ENCODE measurements at regions not wholly inside any gene's neighbourhood (a gene's known extent, or its start where the extent isn't known, plus 50 kb on each side); places are given as distances from the start of the nearest gene placed in this dataset.

DNA sequence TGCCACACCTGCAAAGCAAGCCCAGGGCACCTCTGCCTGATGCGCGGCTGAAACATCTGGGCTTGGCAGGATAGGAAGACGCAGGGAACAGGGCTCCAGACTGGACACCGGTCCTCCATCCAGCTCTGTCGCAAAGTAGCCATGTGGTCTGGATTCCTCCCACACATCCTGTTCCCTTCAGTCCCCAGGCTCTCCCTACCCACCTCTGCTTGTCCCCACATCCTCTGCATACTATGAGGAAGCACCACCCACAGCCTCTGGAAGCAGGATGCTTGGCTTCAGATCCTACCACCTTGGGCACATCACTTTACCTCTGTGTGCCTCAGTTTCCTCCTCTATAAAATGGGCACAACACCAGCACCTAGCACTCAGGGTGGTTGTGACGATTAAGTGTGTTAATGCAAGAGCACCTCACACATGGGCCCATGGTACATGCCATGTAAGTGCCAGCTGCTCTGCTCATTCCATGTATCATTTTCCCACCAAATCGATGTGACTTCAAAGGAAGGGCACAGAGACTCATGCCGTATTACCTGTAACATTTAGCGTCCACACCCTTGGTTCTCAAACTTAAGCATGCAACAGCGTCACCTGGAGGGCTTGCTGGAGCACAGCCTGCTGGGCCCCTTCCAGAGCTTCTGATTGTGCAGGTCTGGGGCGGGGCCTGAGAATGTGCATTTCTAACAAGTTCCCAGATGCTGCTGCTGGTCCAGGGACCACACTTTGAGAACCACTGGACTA is 138.6 kb upstream of the SDK2 start:
- H3K27ac Mint-ChIP-seq = no peak overlapping the region
- ChIA-PET CTCF (ENCODE audit: partially characterized antibody) (interaction anchor here (2.1 kb wide), 1 partner anchor 354 kb away, joined by 10 read pairs; no protein-coding TSS in a partner anchor), POLR2A (ENCODE audit: partially characterized antibody) (interaction anchor here (1.3 kb wide), 1 partner anchor 45 kb away, joined by 5 read pairs; no protein-coding TSS in a partner anchor)
- DNase-seq = no peak
- no peaks in the 10 kb centered on the region for H3K4me1 ChIP-seq (ENCODE audit: insufficient read depth, low read length)
- H3K36me3 Mint-ChIP-seq = no peaks in the 10 kb centered on the region
- H3K4me3 ChIP-seq (ENCODE audit: low read length in 2 of 2) = no peak overlapping the region
- peaks cover 0 to 11% (median 6%) of the 10 kb centered on the region in 4 donors for H3K4me1 Mint-ChIP-seq
- intact Hi-C loops (cut with micrococcal nuclease) = loop anchor here (1.0 kb wide), 1 partner anchor 354 kb away; no protein-coding TSS in a partner anchor
- no peaks in the 10 kb centered on the region for H3K27me3 ChIP-seq (ENCODE audit: insufficient read depth, low read length)
- H3K4me3 Mint-ChIP-seq = peak overlapping the region in 1 of 8 donors; percentile 51
- H3K27ac ChIP-seq (ENCODE audit: low read depth, low read length) = no peak overlapping the region
- no peaks in the 10 kb centered on the region for H3K36me3 ChIP-seq (ENCODE audit: insufficient read depth, low read length)
- H3K9me3 Mint-ChIP-seq = no peaks in the 10 kb centered on the region
- peaks cover 3 to 9% of the 10 kb centered on the region in 2 donors for H3K27me3 Mint-ChIP-seq
- no peaks in the 10 kb centered on the region for H3K9me3 ChIP-seq (ENCODE audit: control insufficient read depth in 1 of 2, low read length in 2 of 2)

DNA sequence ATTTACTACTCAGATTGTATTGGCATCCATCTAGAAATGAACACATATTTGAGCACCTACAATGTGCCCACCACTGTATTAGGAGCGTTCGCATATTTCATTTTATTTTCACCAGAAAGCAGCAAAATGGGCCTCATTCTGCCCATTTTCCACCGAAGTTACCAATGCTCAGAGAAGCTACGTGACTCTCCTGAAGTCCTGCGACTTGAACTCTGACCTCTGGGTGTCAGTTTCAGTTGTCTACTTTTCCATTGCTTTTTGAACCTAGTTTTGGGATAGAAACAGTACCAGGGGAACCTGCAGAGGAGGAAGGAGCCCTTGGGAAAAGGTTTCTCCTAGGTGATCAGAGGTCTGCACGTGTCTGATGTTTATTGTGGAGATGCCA is 139.1 kb upstream of the SDK2 start:
- Histone ChIP-seq H3K4me1 (ENCODE audit: insufficient read depth, low read length) (no peaks in the 10 kb centered on the region), H3K4me3 (ENCODE audit: low read length in 2 of 2) (no peak overlapping the region), H3K9me3 (ENCODE audit: control insufficient read depth in 1 of 2, low read length in 2 of 2) (no peaks in the 10 kb centered on the region), H3K27ac (ENCODE audit: low read depth, low read length) (no peak overlapping the region), H3K36me3 (ENCODE audit: insufficient read depth, low read length) (no peaks in the 10 kb centered on the region), H3K27me3 (ENCODE audit: insufficient read depth, low read length) (no peaks in the 10 kb centered on the region)
- peaks cover 0 to 11% (median 6%) of the 10 kb centered on the region in 4 donors for H3K4me1 Mint-ChIP-seq
- ChIA-PET CTCF (ENCODE audit: partially characterized antibody) (interaction anchor here (0.8 to 2.1 kb wide), 2 partner anchors 132 to 354 kb away, joined by 3 to 10 read pairs; no protein-coding TSS in a partner anchor), POLR2A (ENCODE audit: partially characterized antibody) (no interaction called here)
- H3K36me3 Mint-ChIP-seq = no peaks in the 10 kb centered on the region
- H3K27ac Mint-ChIP-seq = no peak overlapping the region
- DNase-seq = no peak
- no peak overlapping the region for H3K4me3 Mint-ChIP-seq
- peaks cover 3 to 9% of the 10 kb centered on the region in 2 donors for H3K27me3 Mint-ChIP-seq
- H3K9me3 Mint-ChIP-seq = no peaks in the 10 kb centered on the region
- intact Hi-C loops (cut with micrococcal nuclease) = loop anchor here (1.0 kb wide), 1 partner anchor 354 kb away; no protein-coding TSS in a partner anchor

DNA sequence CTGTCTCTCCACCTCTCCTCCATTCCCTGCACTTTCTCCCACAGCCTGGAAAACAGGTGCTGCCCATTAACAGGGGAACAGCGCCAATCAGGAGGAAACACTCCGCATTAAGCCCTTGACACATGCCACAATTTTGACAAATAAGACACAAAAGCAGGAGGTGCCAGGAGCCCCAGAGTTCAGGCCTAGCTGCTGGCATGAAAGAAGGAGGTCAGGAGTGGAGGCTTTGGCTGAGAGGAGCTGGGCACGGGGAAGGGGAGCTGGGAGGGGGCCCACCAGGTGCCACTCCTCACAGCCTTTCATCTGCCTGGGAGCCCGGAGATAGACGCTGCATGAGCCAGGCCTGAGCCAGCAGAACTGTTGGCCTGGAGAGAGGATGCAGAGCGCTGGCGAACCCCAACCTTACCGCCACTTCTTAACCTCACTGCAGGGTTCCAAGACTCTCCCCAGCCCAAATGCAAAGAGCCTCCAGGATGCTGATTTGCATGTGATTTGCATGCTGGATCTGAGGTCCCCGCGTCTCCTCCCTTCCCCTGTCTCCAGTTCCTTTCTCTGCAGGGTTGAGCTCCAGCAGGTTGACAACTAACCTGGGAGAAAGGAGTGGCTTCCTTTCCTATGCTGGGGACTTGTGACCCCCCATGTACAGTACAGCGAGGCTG is 139.8 kb upstream of the SDK2 start:
- H3K4me3 ChIP-seq (ENCODE audit: low read length in 2 of 2) = no peak overlapping the region
- no peak overlapping the region for H3K27ac ChIP-seq (ENCODE audit: low read depth, low read length)
- no peaks in the 10 kb centered on the region for H3K27me3 ChIP-seq (ENCODE audit: insufficient read depth, low read length)
- Mint-ChIP-seq H3K27me3 (peaks cover 3 to 10% of the 10 kb centered on the region in 2 donors), H3K4me3 (no peak overlapping the region), H3K27ac (no peak overlapping the region), H3K9me3 (no peaks in the 10 kb centered on the region), H3K36me3 (no peaks in the 10 kb centered on the region), H3K4me1 (peaks cover 0 to 11% (median 6%) of the 10 kb centered on the region in 4 donors)
- intact Hi-C loops (cut with micrococcal nuclease) = loop anchor here (1.0 kb wide), 1 partner anchor 355 kb away; no protein-coding TSS in a partner anchor
- ChIA-PET CTCF (ENCODE audit: partially characterized antibody) (interaction anchor here (0.8 kb wide), 1 partner anchor 133 kb away, joined by 3 read pairs; no protein-coding TSS in a partner anchor), POLR2A (ENCODE audit: partially characterized antibody) (no interaction called here)
- DNase-seq = no peak
- no peaks in the 10 kb centered on the region for H3K36me3 ChIP-seq (ENCODE audit: insufficient read depth, low read length)
- no peaks in the 10 kb centered on the region for H3K9me3 ChIP-seq (ENCODE audit: control insufficient read depth in 1 of 2, low read length in 2 of 2)
- H3K4me1 ChIP-seq (ENCODE audit: insufficient read depth, low read length) = no peaks in the 10 kb centered on the region

DNA sequence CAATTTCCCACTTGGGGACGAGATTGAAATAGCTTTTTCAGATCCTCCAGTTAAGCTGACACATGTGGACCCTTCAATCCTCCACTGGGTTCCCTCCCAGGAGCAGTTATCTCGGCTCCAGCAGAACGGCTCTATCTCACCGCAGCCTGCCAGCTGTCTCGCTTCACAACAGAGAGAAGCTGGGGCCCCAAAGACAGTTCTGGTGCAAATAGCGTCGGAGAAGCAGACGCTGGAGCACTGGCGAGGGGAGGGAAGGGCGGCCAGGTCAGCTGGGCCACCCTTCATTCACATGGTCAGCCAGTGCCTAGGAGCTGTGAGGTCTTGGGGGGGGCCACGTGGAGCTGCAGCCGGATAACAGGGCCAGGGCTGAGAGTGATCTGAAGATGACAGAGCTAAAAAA is 141.3 kb upstream of the SDK2 start:
- ChIA-PET POLR2A (ENCODE audit: partially characterized antibody) (no interaction called here), CTCF (ENCODE audit: partially characterized antibody) (interaction anchor here (1.6 kb wide), 1 partner anchor 10 kb away, joined by 3 read pairs; no protein-coding TSS in a partner anchor)
- Mint-ChIP-seq H3K4me3 (no peak overlapping the region), H3K27me3 (peaks cover 3 to 12% of the 10 kb centered on the region in 2 donors), H3K27ac (no peak overlapping the region), H3K9me3 (no peaks in the 10 kb centered on the region), H3K36me3 (no peaks in the 10 kb centered on the region), H3K4me1 (peaks cover 0 to 11% (median 6%) of the 10 kb centered on the region in 4 donors)
- H3K4me1 ChIP-seq (ENCODE audit: insufficient read depth, low read length) = no peaks in the 10 kb centered on the region
- H3K27me3 ChIP-seq (ENCODE audit: insufficient read depth, low read length) = no peaks in the 10 kb centered on the region
- H3K36me3 ChIP-seq (ENCODE audit: insufficient read depth, low read length) = no peaks in the 10 kb centered on the region
- no peak overlapping the region for H3K27ac ChIP-seq (ENCODE audit: low read depth, low read length)
- H3K4me3 ChIP-seq (ENCODE audit: low read length in 2 of 2) = no peak overlapping the region
- DNase-seq = no peak
- no peaks in the 10 kb centered on the region for H3K9me3 ChIP-seq (ENCODE audit: control insufficient read depth in 1 of 2, low read length in 2 of 2)
- intact Hi-C loops (cut with micrococcal nuclease) = no loop called here

DNA sequence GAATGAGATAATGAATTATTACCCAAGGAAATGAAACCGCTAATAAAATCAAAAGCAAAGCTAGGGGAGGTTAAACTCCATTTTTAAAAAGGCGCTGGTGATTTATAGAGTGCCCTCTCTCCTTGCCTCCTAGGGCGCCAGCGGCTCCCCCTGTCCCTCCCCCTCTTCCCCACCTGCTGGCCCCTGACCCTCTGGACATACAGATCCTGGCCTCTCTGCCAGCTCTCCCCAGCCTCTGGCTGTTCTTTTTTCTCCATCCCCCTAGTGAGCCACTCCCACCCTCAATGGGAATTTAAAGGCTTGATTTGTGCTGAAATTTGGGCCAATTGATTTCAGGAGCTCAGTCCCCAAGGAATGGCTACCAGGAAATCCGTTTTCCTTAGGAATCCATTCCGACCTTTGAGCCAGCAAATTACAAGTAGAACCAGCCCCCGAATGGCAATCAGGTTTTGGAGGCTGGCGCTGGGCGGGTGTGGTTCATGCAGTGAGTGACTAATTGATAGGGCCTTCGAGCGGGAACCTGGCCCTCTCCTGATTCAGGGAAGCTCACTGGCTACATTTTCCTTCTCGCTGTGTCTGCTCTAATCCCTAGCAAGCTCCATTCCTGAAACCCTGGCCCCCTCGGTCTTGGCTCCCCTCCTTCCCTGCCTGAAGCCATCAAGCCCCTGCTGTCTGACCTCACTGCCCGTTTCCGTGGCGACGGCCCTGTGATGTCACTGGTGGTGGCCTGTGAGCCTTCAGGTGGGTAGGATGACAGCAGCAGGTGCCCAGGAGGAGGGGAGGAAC is 141.9 kb upstream of the SDK2 start:
- POLR2A ChIA-PET (ENCODE audit: partially characterized antibody) = no interaction called here

DNA sequence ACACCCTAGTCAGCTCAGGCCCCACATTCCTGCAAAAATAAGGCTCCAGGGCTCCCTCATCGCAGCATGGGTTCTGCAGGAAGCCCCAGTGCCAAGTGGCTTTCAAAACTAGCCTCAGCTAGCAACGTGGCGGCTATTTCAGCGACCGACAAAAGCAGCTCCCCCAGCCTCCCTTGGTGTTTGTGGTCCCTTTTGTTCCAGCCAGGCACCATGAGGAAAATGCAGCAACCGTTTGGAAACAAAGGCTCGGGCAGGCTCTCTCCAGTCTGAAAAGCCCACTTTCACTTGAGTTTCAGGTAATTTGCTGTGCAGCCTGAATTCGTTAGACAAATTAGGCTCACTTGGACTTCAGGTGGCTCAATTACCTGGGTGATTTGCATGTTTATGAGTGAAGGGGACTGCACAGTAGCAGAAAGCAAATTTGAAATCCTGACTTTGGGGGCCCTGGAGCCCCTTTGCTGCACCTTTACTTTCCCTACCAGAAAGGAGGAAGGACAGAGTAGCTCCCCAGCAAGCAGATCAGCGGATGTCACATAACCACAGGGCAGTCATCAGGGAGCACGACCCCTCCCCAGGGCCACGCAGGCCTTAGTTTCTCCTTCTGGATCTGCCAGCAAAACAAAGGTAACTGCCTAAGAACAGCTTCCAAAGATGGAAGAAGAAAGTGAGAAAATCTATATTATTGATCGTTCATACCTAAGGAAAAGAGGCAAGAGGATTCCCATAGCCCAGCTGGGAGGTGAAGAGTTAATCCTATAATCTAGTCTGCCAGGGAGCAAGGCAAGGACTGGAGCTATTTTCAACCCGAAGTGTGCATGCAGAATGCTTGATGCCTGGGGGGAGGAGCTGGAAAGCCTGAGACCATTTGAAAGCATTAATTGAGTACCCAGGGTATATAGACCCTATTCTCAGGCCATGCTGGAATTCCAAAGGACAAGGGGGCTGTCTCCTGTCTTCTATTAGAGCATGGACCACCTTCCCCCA is 143.1 kb upstream of the SDK2 start:
- intact Hi-C loops (cut with micrococcal nuclease) = no loop called here
- H3K27ac ChIP-seq (ENCODE audit: low read depth, low read length) = no peak overlapping the region
- H3K27me3 ChIP-seq (ENCODE audit: insufficient read depth, low read length) = no peaks in the 10 kb centered on the region
- no peak overlapping the region for H3K4me3 Mint-ChIP-seq
- no peaks in the 10 kb centered on the region for H3K9me3 ChIP-seq (ENCODE audit: control insufficient read depth in 1 of 2, low read length in 2 of 2)
- H3K4me1 Mint-ChIP-seq = peaks cover 0 to 7% (median 4%) of the 10 kb centered on the region in 4 donors
- DNase-seq = no peak
- CTCF ChIA-PET (ENCODE audit: partially characterized antibody) = interaction anchor here (0.8 to 1.6 kb wide), 2 partner anchors 8 to 12 kb away, joined by 3 read pairs; no protein-coding TSS in a partner anchor
- no peaks in the 10 kb centered on the region for H3K36me3 ChIP-seq (ENCODE audit: insufficient read depth, low read length)
- H3K4me1 ChIP-seq (ENCODE audit: insufficient read depth, low read length) = no peaks in the 10 kb centered on the region
- H3K27ac Mint-ChIP-seq = no peak overlapping the region
- POLR2A ChIA-PET (ENCODE audit: partially characterized antibody) = no interaction called here
- no peaks in the 10 kb centered on the region for H3K9me3 Mint-ChIP-seq
- no peaks in the 10 kb centered on the region for H3K36me3 Mint-ChIP-seq
- H3K4me3 ChIP-seq (ENCODE audit: low read length in 2 of 2) = no peak overlapping the region
- H3K27me3 Mint-ChIP-seq = peaks cover 3 to 12% of the 10 kb centered on the region in 2 donors

More for the DNA sequence above, 141.9 kb upstream of the SDK2 start:
- peaks cover 0 to 11% (median 6%) of the 10 kb centered on the region in 4 donors for H3K4me1 Mint-ChIP-seq
- Histone ChIP-seq H3K9me3 (ENCODE audit: control insufficient read depth in 1 of 2, low read length in 2 of 2) (no peaks in the 10 kb centered on the region), H3K4me3 (ENCODE audit: low read length in 2 of 2) (no peak overlapping the region), H3K36me3 (ENCODE audit: insufficient read depth, low read length) (no peaks in the 10 kb centered on the region), H3K4me1 (ENCODE audit: insufficient read depth, low read length) (no peaks in the 10 kb centered on the region), H3K27me3 (ENCODE audit: insufficient read depth, low read length) (no peaks in the 10 kb centered on the region), H3K27ac (ENCODE audit: low read depth, low read length) (no peak overlapping the region)
- H3K27ac Mint-ChIP-seq = no peak overlapping the region
- peaks cover 3 to 12% of the 10 kb centered on the region in 2 donors for H3K27me3 Mint-ChIP-seq
- CTCF ChIA-PET (ENCODE audit: partially characterized antibody) = interaction anchor here (1.6 kb wide), 1 partner anchor 9 kb away, joined by 3 read pairs; no protein-coding TSS in a partner anchor
- no peak for DNase-seq
- intact Hi-C loops (cut with micrococcal nuclease) = no loop called here
- H3K4me3 Mint-ChIP-seq = no peak overlapping the region
- no peaks in the 10 kb centered on the region for H3K9me3 Mint-ChIP-seq
- H3K36me3 Mint-ChIP-seq = no peaks in the 10 kb centered on the region
